HL-60 (cell line): ENCODE measurements at regions not wholly inside any gene's neighbourhood (a gene's known extent, or its start where the extent isn't known, plus 50 kb on each side); places are given as distances from the start of the nearest gene placed in this dataset.

Source experiments
- CTCF ChIP-seq: IDR thresholded peaks from one replicate; pipeline ENCODE4 v1.5.1; 2011; ENCODE audit warnings: low read length, control low read depth, inconsistent platforms; ENCODE audit not compliant: insufficient read depth
- GABPA ChIP-seq: IDR thresholded peaks from 2 replicates; pipeline ENCODE4 v1.6.1; 2012; ENCODE audit warnings: low read depth
- POLR2AphosphoS5 ChIP-seq: IDR thresholded peaks from 2 replicates; pipeline ENCODE4 v1.6.1; 2012; ENCODE audit warnings: low read depth

- TF ChIP-seq CTCF (peak; percentile 16), POLR2AphosphoS5 (no peak), GABPA (no peak)
Measured at GRCh38 chr10:6838118-6838517, 258.0 kb upstream of the PRKCQ start.
